ENCODE measurements at regions not wholly inside any gene's neighbourhood (a gene's known extent, or its start where the extent isn't known, plus 50 kb on each side); places are given as distances from the start of the nearest gene placed in this dataset.

- Histone ChIP-seq H3K36me3 (ENCODE audit: control insufficient read depth, insufficient read depth, low read length) (no peaks in the 10 kb centered on the region), H2BK5ac (ENCODE audit: low read depth, low read length, poor library complexity, severe bottlenecking) (no peak overlapping the region), H3K18ac (ENCODE audit: low read depth, low read length) (no peak overlapping the region), H4K91ac (ENCODE audit: insufficient read depth, low read depth, low read length) (no peak overlapping the region), H3K9me1 (ENCODE audit: insufficient read depth, low read length) (no peaks in the 10 kb centered on the region), H3K14ac (replicated peaks; ENCODE audit: low read depth, low read length) (no peak overlapping the region), H2BK15ac (ENCODE audit: low read depth, low read length) (no peak overlapping the region), H2AK9ac (replicated peaks; ENCODE audit: low read depth, low read length, poor library complexity) (no peak overlapping the region), H3K4me3 (ENCODE audit: insufficient read depth, low read depth, low read length) (no peak overlapping the region), H3K9ac (ENCODE audit: low read depth, low read length) (no peak overlapping the region), H2AK5ac (ENCODE audit: low read depth, low read length) (no peak overlapping the region), H4K20me1 (ENCODE audit: insufficient read depth, low read length) (no peaks in the 10 kb centered on the region), H3K79me1 (ENCODE audit: low read depth in 1 of 2, low read length in 2 of 2) (no peaks in the 10 kb centered on the region), H3K23ac (ENCODE audit: low read depth, low read length) (no peak overlapping the region), H4K5ac (ENCODE audit: low read depth, low read length) (no peak overlapping the region), H3K27me3 (ENCODE audit: control insufficient read depth, insufficient read depth, low read length) (no peaks in the 10 kb centered on the region), H3K56ac (ENCODE audit: extremely low read depth, insufficient read depth, low read length) (no peak overlapping the region), H3K4ac (ENCODE audit: low read depth, low read length) (no peak overlapping the region), H2BK20ac (ENCODE audit: low read depth, low read length) (no peak overlapping the region), H2BK120ac (ENCODE audit: low read depth, low read length) (no peak overlapping the region), H3K27ac (ENCODE audit: insufficient read depth, low read length) (no peak overlapping the region), H3K9me3 (ENCODE audit: control insufficient read depth, insufficient read depth, low read length) (peaks cover 23% of the 10 kb centered on the region), H3K4me2 (ENCODE audit: low read depth, low read length) (no peak overlapping the region), H4K8ac (ENCODE audit: low read depth in 2 of 2, low read length in 2 of 2) (no peak overlapping the region), H2AFZ (replicated peaks; ENCODE audit: low read length, poor library complexity) (no peak overlapping the region), H3K4me1 (ENCODE audit: control insufficient read depth, insufficient read depth, low read length) (no peaks in the 10 kb centered on the region)
- BruUV-seq (replicated peaks) = no TSS peak
- no peak for TF ChIP-seq MXI1 (IDR thresholded peaks at IDR 0.05; ENCODE audit: borderline replicate concordance, low read depth, low read length)
- no peak for TF ChIP-seq RFX5 (IDR thresholded peaks at IDR 0.05; ENCODE audit: low read depth, low read length)
- TF ChIP-seq RAD21 (IDR thresholded peaks at IDR 0.05; ENCODE audit: low read length) = no peak
- TF ChIP-seq BHLHE40 (IDR thresholded peaks at IDR 0.05; ENCODE audit: low read depth, low read length) = no peak
- no peak for TF ChIP-seq RCOR1 (IDR thresholded peaks at IDR 0.05; ENCODE audit: insufficient replicate concordance, low read length)
- no peak for TF ChIP-seq CTCF (conservative IDR thresholded peaks at IDR 0.05; ENCODE audit: low read depth, low read length)
- TF ChIP-seq CEBPB (IDR thresholded peaks at IDR 0.05; ENCODE audit: low read depth, low read length) = no peak
- TF ChIP-seq USF2 (IDR thresholded peaks at IDR 0.05; ENCODE audit: low read depth, low read length) = no peak
- no peak for TF ChIP-seq CHD1 (IDR thresholded peaks at IDR 0.05; ENCODE audit: low read depth, low read length)
- no peak for TF ChIP-seq FOS (IDR thresholded peaks at IDR 0.05; ENCODE audit: low read depth, low read length)
- TF ChIP-seq MAFK (IDR thresholded peaks at IDR 0.05; ENCODE audit: low read depth, low read length) = no peak
- TF ChIP-seq SMC3 (IDR thresholded peaks at IDR 0.05; ENCODE audit: low read depth, low read length) = no peak
- no peak for TF ChIP-seq POLR2A (IDR thresholded peaks at IDR 0.05; ENCODE audit: low read depth, low read length)
- TF ChIP-seq ELK1 (IDR thresholded peaks at IDR 0.05; ENCODE audit: borderline replicate concordance, low read depth, low read length) = no peak
- TF ChIP-seq MAZ (IDR thresholded peaks at IDR 0.05; ENCODE audit: borderline replicate concordance, low read depth, low read length) = no peak
- TF ChIP-seq NFE2L2 (IDR thresholded peaks at IDR 0.05; ENCODE audit: low read depth, low read length) = no peak
- WGBS, 2 experiments (ENCODE audit: extremely low coverage in 2 of 2, insufficient read length in 1 of 2) = no CpG with 5 or more reads among the region's 4 CpGs
- CTCF ChIA-PET = interaction anchor here (0.6 kb wide), 1 partner anchor 57 kb away, joined by 4 read pairs; no protein-coding TSS in a partner anchor
- POLR2A ChIA-PET (ENCODE audit: unreplicated experiment) = no interaction called here
- intact Hi-C loops (cut with micrococcal nuclease) (no loop called here), in situ Hi-C loops (cut with MboI; ENCODE audit: low sequenced_read_pairs) (no loop called here), dilution Hi-C loops (cut with HindIII; ENCODE audit: low sequenced_read_pairs, unreplicated experiment) (no loop called here)
- DNase-seq (no peak), ATAC-seq (ENCODE audit: low read depth) (no peak)
Measured at GRCh38 chr7:51518646-51519045, 202.0 kb upstream of the COBL start.
